Fibroblast of the aortic adventitia (primary cell): ENCODE measurements at regions not wholly inside any gene's neighbourhood (a gene's known extent, or its start where the extent isn't known, plus 50 kb on each side); places are given as distances from the start of the nearest gene placed in this dataset.

Experiments used
- DNase-seq: peaks from one replicate; pipeline ENCODE4 v3.0.0-alpha.2; 2010; ENCODE audit warnings: low read depth
- H3K4me3 ChIP-seq: 2 replicates; pipeline ENCODE4 v1.5.1; 2011; ENCODE audit warnings: low read depth, mild to moderate bottlenecking, control low read depth, low read length, moderate library complexity
- TF ChIP-seq, protein P1 (sequence below): IDR thresholded peaks from 2 replicates; pipeline ENCODE4 v1.5.1; 2011; ENCODE audit warnings: mild to moderate bottlenecking, low read length, control low read depth, inconsistent platforms; ENCODE audit not compliant: insufficient read depth

DNA sequence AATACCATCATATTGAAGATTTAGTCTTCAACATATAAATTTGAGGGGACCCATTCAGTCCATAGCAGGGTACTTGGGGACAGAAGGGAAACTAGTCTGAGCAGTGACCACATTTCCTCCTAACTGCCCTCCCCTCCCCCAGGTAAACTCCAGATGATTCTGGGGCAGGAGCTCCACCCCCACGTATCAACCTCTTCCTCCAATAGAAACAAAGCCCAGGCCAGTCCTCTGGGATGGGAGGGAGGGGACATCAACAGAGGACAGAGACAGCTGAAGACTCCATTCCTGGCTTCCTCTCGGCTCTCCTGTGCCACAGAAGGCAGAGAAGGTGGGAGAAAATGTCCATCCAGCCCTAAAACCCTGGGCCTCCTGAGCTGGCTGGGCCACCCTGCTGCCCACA lies 85.0 kb upstream of the TOP1 start:
- no peak for DNase-seq
- no peak overlapping the region for H3K4me3 ChIP-seq
- TF ChIP-seq, protein P1, sequence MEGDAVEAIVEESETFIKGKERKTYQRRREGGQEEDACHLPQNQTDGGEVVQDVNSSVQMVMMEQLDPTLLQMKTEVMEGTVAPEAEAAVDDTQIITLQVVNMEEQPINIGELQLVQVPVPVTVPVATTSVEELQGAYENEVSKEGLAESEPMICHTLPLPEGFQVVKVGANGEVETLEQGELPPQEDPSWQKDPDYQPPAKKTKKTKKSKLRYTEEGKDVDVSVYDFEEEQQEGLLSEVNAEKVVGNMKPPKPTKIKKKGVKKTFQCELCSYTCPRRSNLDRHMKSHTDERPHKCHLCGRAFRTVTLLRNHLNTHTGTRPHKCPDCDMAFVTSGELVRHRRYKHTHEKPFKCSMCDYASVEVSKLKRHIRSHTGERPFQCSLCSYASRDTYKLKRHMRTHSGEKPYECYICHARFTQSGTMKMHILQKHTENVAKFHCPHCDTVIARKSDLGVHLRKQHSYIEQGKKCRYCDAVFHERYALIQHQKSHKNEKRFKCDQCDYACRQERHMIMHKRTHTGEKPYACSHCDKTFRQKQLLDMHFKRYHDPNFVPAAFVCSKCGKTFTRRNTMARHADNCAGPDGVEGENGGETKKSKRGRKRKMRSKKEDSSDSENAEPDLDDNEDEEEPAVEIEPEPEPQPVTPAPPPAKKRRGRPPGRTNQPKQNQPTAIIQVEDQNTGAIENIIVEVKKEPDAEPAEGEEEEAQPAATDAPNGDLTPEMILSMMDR, result no peak

DNA sequence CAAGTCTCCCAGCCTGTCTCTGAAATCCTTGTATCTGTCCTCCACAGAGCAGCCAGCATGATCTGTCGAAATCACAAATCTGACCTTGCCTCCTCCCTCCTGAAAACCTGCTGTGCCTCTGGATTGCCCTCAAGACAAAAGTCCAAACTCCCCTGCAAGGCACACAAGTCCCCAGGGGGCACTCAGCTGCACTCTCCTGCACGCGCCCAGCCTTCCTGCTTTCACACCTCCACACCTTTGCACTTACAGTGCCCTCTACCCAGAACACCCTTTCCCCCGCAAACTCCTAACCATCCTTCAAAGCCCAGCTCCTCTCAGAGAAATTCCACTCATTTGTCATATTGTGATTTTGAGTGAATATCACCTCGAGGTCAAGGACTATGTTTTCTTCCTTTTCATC lies 83.4 kb upstream of the TOP1 start:
- no peak overlapping the region for H3K4me3 ChIP-seq
- DNase-seq, result no peak
- TF ChIP-seq, protein P1, result no peak

DNA sequence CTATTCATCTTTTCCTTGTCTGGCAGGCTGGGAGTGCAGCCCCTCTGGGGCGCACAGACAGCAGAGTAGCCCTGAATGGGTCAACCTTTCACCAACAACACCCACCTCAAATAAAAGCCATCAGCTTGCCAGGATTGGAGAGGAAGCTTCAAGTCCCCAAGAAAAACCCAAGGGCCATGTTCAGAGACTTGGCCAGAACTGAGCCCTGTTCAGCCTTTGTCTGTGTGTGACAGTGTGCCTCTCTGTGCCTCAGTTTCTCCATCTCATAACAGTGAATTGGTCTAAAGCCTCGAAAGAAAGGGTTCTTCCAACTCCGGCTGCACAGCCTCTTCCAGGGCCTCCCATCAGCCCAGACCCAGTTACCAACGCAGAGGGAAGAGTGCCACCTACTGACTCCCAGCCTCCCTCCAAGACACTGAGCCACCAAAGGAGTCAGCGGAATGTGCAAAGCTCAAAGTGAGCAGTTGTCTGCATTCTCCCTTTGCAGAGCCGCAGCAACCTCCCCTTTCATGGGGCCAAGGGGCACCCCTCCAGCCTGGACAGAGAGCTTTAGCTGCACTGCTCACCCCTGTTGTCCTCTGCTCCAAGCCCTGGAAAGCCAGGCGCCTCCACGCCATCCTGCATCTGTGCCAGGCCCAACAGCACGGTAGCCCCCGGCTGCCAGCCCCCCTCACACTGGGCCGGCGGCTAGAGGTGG lies 82.7 kb upstream of the TOP1 start:
- TF ChIP-seq, protein P1, result peak; percentile 92
- DNase-seq, result peak; percentile 75
- H3K4me3 ChIP-seq, result no peak overlapping the region

DNA sequence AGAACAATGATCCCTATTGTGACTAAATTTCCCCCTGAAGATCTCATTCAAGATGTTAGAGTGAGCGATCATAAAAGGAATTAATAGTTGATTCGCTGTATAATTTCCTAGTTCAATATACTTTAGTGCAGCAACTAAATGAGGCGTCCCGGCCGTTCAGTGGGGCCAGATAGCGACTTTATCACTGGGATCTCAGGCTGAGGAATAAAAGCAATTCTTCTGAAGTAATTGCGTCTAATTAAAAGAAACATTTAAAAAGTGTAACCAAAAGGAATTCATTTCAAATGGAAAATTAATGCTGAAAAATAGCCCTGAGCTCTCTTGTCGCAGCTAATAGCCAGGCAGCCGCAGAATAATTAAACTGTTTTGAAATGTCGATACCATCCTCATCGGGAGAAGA lies 82.2 kb upstream of the TOP1 start:
- TF ChIP-seq, protein P1, result no peak
- DNase-seq, result no peak
- no peak overlapping the region for H3K4me3 ChIP-seq

DNA sequence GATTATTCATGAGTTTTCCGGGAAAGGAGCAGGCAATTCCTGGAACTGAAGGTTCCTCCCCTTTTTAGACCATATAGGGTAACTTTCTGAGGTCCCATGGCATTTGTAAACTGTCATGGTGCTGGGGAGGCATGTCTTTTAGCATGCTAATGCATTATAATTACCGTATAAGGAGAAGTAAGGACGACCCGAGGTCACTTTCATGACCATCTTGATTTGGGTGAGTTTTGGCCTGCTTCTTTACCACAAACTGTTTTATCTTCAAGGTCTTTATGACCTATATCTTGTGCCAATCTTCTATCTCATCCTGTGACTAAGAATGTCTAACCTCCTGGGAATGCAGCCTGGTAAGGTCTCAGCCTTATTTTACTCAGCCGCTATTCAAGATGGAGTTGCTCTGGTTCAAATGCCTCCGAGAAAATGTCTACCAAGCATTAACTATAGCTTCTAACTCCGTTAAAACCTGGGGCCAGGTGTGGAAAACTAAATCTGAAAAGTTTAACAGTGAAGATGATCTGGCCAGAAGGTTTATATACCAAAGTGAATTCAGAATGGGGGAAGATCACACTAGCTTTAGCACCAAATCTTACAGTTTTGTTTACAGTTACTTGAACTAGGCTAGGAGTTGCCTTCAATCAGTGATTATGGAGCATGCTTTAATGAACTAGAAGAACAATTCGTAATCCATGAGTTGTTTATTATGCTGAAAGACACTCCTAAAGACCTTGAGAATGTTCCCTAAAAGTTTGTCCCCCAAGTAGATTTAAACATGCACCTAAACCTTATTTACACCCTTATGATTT lies 80.0 kb upstream of the TOP1 start:
- DNase-seq, result peak; percentile 20
- no peak overlapping the region for H3K4me3 ChIP-seq
- TF ChIP-seq, protein P1, result no peak

DNA sequence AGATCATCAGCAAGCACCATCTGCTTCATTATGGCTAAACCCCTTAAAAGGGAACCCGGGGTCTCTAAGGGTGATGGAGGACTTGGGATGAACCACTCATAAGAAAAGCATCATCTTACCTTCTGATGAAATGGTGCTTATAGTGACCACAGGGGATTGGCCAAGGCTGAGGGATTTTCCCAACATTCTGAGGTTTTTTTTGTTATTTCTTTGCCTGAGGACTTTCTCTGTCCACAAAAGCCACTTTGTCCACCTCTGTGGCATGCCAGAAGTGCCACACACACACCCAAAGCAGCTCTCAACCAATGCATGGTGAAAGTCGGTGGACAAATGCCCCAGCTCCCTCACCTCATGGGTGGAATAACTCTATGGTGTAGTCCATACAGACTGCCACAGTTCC lies 79.3 kb upstream of the TOP1 start:
- no peak overlapping the region for H3K4me3 ChIP-seq
- DNase-seq, result no peak
- TF ChIP-seq, protein P1, result no peak
